RCC 7860 (cell line): ENCODE measurements at regions not wholly inside any gene's neighbourhood (a gene's known extent, or its start where the extent isn't known, plus 50 kb on each side); places are given as distances from the start of the nearest gene placed in this dataset.

Experiments used
- DNase-seq: peaks from one replicate; pipeline ENCODE4 v3.0.0-alpha.2; 2015; ENCODE audit warnings: low spot score
- FAIRE-seq: peaks from 2 replicates; lab custom pipeline; 2012; peaks lifted over from hg19 to GRCh38; lab: Jason Lieb, UNC

DNA sequence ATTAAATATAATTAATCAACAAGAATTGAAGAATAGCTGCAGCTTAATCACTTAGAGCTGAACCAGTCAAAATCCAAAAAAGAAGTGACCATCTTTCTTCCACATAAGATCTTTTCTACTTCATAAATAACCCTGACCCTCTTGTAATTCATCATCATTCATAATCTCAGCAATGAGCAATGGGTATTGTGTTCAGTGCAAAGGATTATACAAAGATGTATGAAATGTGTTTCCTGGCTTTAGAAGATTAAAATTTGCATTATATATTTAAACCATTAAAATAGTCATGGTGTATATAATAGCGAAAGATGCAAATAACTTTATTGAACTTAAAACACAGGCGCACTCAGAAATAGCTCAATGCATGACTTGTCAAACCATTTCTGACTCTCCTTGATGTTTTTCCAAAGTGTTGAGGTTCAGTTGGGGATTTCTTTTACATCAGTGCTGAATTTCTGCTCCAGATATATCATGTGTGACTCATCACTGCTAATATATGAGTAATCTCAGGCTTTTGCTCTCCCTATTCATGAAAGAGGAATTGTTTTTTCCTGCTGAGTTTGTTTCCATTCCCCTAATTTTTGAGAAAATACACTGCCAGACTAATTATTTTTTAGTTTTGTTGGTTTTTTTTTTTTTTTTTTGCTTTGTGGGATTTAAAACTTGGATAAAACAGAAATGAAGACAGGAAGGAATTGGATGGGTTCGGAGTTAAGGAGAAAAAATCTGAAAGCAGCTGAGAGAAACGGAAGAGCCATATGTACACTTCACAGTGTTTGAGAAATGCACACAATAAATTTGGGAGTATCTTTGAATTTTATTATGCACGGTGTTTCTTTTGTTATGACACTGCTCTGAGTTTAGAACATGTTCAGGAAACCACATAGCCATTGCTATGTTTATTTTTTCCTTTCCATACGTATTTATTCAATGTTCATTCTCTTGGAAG, 290.1 kb upstream of the PCDH7 start:
- peak; percentile 74 for DNase-seq
- FAIRE-seq = peak; percentile 78

DNA sequence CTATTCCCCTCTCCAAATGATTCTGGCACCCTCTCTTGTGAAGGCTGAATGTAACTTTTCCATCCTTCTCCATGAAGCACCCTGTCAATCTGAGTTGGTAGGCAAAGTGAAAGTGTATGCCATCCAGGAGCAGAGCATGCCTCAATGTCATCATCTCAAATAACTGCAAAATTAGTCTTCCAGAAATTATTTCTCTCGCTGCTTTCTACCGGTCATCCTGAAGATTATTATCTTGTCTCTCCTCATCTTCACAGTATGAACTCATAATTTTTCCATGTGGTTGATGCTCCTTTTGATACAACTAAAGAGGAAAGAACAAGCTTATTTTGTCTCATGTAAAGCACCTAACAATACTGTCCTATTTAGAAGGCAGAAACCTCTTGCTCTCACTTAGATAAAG, 285.5 kb upstream of the PCDH7 start:
- FAIRE-seq (no peak), DNase-seq (no peak)

DNA sequence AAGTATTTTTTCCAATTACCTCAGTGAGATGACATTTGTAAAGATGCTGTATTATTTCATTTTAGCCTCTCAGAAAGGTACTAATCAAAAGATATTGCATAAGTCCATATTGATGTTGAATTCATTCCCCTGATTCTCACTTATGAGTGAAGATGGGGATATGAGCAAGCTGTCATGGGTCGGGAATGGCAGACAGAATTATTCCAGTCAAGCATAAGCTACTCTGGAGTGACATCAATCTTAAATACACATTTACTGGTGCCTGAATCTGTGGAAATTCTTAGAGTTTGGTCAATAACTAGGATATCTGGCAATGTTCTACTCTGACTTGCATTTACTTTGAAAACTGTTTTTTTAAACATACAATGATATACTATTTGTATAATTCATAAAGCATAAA, 283.8 kb upstream of the PCDH7 start:
- FAIRE-seq (no peak), DNase-seq (no peak)

DNA sequence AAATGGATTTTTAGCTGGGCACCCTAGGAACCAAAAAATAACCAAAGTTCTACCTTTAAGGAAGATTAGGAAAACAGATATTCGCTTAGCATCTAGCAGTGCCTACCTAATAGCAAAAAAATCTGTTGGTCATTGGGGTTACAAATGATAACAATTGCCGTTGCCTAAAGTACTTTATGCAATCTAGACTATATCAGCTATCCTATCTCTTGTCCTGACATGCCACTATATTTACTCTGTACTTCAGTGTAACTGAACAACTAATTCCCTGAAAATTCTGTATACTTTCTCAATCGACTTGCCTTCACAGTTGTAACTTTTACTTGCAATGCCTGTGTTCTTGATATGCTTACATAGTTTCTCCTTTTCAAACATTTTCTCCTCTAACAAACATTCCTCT, 282.9 kb upstream of the PCDH7 start:
- no peak for DNase-seq
- FAIRE-seq = no peak

DNA sequence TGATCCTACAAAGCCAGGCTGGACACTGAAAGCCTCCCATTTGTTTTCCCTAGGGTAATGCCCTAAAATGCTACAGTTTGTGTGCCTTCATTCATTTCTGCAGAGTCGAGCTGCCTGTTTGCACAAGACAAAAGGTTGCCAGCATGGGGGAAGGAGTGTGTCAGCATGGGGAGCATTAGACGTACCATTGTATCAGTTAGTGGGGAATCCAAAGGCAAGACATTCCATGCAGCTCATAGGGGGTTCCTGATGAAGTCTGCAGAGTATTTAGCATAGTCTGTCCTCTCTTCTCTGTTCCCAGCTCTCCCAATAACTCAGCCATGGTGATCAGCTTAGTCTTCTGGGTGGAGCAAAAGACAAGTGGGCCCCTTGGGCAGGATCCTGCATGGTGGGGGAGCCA, 276.9 kb upstream of the PCDH7 start:
- DNase-seq (no peak), FAIRE-seq (no peak)

DNA sequence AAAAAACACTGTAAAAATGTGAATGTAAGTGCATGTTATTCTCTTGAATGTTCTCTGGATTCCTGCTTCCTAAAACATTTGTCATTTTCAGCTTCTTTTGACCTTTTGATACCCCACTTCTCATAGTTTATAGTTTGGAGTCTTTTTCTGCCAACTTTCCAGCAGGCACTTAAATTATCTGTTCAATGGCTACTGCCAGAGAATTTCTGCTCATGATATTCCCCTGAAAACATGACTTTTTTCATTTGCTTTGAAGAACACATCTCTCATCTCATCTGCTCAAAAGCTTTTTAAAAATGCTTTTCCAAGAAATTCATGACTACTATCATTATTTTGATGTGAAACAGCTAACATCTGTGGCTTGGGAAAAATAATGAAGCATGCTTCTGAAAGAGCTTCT, 269.7 kb upstream of the PCDH7 start:
- no peak for DNase-seq
- no peak for FAIRE-seq

DNA sequence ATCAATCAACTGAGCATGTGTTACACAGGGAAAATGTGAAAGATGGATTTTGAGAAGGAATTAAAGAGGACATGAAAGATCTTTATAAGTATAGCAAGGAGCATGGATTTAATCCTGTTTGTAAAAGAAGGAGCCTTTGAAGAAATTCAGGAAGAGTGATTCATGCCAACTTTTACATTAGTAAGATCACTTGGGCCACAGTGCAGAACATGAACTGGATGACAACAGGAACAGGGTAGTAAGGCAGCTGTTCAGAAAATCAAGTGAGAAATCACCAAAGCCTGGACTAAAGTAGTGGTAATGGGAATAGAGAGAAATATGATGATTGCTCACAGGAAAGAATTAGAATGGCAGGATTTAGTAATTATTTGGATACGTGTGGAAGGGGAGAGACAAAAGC, 265.7 kb upstream of the PCDH7 start:
- DNase-seq (no peak), FAIRE-seq (no peak)

DNA sequence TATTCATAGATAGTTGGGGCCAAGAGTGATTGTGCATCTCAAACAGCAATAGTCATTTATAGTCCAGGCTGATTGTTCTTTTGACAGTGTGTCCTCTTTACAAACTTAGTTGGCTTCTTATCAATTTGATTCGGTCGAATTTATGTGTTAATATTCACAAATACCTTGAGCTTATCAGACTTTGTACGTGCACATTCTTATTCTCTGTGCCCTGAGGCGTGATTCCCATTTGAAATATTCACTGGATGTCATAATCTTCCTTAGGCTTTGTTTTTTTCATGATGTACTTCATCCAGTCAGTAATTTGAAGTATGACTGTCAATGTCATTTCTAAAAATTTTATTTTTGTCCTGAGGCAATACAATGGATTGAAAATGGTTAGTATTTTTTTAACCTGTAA, 263.5 kb upstream of the PCDH7 start:
- no peak for FAIRE-seq
- no peak for DNase-seq

DNA sequence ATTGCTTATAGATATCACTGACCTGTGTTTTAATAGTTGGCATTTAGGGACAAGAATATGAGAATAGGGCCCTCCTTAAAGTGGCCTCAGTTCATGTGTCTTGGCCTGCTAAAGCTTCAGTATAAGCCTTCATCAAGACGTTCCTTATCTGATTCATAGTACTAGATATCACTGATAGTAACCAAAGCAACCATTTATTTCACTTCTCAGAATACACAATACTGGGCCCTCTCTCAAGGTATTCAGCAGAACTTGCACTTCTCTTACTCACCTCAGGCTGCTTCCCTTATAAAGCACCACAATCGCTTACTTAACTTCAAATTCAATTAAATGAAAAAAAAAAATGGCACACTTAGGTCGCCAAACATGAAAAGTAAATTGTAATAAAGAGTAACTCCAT, 259.4 kb upstream of the PCDH7 start:
- FAIRE-seq (no peak), DNase-seq (no peak)

DNA sequence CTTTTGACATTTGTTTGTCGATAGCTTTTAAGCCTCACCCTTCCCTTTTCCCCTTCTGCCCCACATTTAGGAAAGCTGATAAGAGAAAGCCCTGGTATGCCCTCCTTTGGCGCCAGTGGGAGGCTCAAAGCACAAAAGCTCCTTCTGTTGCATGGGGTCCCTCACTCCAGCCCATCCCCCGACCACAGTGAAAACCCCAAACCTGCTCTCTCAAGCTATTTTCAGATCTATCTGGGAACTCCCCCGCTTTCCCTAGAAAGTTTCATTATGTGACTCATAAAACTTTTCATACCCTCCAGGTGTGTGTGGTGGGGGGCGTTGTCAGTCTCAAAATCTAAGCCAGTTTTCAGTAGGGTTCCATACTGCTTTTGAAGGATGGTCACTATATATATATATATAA, 259.0 kb upstream of the PCDH7 start:
- DNase-seq = no peak
- FAIRE-seq = no peak

DNA sequence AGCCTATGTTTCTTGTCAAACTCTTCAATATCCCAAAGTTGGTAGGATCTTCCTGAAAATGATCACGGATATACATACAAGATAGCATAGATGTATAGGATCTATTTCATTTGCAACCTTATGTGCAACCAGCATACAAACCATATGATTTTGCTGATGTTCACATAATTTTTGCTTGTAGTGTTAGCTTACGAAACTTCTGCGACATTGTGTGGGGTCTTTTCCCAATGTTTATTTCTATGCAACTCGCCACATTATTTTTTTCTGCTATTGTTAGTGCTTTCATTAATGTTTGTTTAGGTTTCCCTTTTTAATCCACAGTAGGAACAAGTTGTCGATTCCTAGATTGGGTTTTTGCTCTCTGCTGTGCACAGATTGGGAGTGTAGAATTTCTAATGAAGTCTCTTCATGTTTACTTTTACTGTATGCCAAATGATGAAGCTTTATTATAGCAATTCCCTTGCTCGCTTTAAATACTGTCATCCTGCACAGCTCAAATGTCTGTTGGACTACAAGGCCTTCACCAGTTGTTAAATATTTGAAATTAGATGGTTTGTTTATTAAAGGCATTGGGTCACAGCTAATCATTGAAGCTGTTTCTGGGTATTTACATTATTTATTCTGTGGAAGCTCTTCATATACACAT, 257.6 kb upstream of the PCDH7 start:
- DNase-seq (no peak), FAIRE-seq (no peak)

DNA sequence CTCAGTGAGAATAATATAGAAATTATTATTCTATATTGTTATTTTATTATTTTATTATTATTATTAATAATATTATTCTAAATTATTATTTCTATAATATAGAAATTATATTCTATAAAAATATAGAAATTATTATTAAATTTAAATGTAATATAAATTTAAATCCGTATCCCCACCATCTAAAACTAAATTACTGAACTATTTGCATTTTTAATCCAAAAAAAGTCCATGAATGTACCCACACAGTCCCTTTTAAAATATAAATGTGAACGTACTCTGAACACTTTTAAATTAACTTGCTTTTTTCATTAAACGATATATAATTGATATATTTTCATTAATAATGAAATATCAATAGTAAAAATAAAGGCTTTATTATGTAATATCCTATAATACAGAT, 248.3 kb upstream of the PCDH7 start:
- FAIRE-seq (peak; percentile 83), DNase-seq (no peak)

DNA sequence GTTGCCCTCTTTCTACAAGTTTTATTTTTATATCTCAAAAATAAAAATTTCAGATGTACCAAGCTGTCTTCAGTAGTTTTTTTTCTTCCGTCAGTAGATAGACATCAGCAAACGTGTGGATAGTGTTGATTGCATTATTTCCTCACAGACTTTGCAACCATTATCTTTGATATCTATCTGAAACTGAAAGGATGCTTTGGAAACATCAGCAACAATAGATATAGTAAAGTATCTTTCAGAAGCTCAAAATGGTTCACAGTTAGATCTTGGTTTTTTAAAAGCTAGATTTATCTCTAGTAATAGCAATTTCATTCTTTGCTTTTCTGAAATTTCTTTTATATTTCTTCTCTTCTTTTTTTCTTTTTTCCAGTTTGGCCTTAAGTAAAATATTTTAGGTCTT, 246.9 kb upstream of the PCDH7 start:
- DNase-seq (no peak), FAIRE-seq (no peak)

DNA sequence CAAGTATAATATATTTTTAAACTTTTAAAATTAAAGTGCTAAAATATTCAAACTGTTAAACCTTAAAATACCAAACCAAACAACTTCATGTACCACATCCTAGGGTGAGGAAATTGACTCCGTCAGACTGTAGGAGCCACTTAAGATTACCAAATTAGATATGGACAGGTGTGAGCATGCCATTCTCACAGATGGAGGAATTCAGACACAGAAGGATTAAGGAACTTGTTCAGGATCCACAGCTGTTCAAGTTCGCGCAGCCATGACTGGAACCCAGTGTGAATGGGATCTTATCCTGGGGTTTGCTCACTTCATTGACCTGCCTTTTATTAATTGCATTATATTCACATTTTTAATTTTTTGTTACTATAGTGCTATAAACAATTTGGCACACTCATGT, 224.9 kb upstream of the PCDH7 start:
- FAIRE-seq (no peak), DNase-seq (no peak)

DNA sequence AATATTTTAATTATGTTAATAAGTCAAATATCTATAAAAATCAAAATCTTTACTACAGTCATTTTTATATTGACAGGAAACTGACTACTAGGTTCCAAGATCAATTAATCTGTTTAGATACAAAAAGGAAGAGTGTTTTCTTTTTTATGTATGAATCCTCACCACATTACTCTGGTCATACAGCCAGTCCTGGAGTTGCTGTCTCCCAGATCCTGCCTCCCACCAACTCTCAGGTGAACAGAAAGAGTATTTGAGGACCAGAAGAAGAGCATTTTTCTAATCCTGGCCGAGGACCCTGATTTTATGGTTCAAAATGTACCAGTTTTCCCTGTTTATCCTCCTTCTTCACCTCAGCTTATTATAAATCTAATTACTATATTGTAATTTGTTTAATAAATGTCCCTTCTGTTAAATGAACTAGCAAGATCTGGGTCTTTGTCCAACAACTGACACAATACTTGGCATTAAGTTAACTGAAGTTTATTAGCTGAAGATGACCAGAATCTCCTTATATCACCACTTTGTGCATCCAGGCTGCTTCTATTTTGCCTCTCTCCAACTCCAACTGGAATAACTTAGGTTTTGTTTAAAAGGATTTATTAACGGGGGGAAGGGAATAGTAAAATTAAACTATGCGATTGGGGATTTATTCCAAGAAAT, 224.4 kb upstream of the PCDH7 start:
- DNase-seq (no peak), FAIRE-seq (no peak)

DNA sequence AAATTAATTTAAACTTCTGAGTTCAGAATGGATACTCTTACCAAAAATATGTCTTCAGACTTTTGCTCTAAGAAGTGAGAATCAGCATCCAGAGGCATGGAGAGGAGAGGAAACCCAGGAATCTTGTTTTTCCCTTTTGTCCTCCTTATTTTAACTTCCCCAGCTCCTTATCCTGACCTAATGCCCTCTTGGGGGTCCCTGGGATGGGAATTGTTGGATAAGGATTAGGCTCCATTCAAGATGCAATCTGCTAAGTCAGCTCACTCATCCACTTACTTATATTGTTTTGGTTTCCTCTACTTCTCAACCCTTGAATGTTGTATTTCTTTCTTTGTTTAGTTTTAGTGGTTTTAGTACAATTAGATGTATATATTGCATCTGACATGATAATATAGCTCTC, 208.4 kb upstream of the PCDH7 start:
- no peak for FAIRE-seq
- DNase-seq = no peak

DNA sequence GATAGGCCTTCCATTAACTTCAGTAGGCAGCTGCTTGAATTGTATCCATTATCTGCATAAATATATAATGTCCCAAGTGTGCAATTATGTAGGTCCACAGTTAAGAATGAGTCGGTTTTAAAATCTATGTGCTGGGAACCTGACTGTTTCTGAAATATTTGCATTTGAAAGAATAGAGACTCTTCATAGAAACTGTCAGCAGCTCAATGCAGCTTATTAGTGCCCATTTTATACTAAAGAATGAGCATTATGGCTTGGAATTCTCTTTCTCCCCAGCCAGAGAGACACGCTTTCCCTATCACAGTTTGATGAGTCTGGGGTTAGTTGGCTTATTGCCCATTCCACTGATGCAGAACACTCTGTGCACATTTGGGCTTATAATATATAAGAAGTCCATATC, 202.0 kb upstream of the PCDH7 start:
- DNase-seq (no peak), FAIRE-seq (no peak)

DNA sequence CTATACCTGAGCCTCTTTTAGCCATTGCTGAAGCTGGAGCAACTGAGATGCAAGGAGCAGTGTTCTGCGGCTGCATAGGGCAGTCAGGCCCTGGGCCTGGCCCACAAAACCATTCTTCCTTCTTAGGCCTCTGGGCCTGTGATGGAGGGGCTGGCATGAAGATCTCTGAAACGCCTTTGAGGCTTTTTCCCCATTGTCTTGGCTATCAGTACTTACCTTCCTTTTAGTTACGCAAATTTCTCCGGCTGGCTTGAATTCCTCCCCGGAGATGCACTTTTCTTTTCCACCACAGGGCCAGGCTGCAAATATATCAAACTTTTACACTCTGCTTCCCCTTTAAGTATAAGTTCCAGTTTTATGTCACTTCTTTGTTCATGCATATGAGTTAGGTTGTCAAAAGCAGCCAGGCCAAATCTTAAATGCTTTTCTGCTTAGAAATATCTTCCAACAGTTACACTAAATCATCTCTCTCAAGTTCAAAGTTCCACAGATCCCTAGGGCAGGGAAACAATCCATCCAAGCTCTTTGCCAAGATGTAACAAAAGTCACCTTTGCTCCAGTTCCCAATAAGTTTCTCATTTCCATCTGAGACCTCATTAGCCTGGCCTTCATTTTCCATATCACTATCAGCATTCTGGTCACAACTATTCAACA, 194.4 kb upstream of the PCDH7 start:
- no peak for DNase-seq
- FAIRE-seq = no peak

DNA sequence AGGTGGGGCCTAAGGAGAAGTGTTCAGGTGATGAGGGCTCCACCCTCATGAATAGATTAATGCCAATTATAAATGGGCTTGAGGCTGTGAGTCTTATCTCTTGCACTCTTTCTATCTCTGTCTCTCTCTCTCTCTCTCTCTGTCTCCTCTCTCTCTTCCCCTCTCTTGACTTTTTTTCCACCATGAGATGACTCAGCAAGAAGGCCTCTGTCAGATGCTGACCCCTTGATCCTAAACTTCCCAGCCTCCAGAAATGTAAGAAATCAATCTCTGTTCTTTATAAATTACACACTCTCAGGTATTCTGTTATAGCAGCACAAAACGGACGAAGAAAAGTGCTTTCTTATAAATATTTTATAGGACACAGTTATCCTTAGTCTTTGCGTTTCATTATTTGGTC, 184.9 kb upstream of the PCDH7 start:
- FAIRE-seq = no peak

DNA sequence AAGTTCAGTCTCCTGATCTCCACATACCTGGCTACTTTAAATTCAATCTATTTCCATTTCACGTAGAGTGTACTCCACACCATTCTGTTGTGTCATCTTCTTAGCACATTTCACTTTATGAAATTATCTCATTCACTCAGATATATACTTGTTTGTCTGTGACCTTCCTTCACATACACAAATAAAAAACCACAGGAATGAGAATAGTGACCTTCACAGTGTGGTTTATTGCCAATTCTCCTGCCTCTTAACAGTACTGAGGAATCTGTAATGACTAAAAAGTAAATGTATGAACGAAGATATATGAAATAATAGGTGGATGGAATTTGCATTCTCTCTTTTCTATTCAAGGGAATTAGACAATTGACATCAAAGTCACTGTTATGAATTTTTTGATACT, 183.9 kb upstream of the PCDH7 start:
- FAIRE-seq (peak; percentile 37), DNase-seq (no peak)

More for the DNA sequence above, 184.9 kb upstream of the PCDH7 start:
- peak; percentile 22 for DNase-seq

DNA sequence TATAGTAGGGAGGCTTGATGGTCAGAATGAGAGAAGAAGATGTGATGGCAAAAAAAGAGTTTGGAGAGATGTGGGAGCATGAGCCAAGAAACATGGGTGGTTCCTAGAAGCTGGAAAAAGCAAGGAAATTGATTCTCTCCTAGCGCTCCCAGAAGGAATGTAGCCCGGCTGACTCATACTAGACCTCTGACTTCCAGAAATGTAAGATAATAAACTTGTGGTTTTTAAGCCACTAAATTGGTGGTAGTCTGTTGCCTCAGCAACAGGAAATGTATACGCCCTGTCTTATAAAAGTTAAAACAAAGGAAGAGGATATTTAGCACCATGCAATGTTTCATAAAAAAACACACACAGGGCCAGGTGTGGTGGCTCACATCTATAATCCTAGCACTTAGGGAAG, 182.7 kb upstream of the PCDH7 start:
- FAIRE-seq = peak; percentile 93
- peak; percentile 95 for DNase-seq
